NCI-H526 treated with DMSO at 0.1 percent for 48 hours (cell line): ENCODE measurements at regions not wholly inside any gene's neighbourhood (a gene's known extent, or its start where the extent isn't known, plus 50 kb on each side); places are given as distances from the start of the nearest gene placed in this dataset.

Experiments
- DNase-seq: peaks from one replicate; lab custom pipeline; 2025; lab: John Stamatoyannopoulos, UW

- DNase-seq: no peak
Measured at GRCh38 chrX:26032111-26032912, 105.8 kb upstream of the MAGEB18 start.

- DNase-seq: no peak
Measured at GRCh38 chrX:26037367-26037766, 100.8 kb upstream of the MAGEB18 start.

GRCh38 chrX:26050099-26050498, 88.0 kb upstream of the MAGEB18 start:
- DNase-seq: no peak

GRCh38 chrX:26070882-26071281, 67.3 kb upstream of the MAGEB18 start:
- DNase-seq: no peak

GRCh38 chrX:26071618-26072017, 66.5 kb upstream of the MAGEB18 start:
- DNase-seq: no peak

GRCh38 chrX:26083093-26083492, 55.0 kb upstream of the MAGEB18 start:
- DNase-seq: no peak
